C4-2B (cell line): ENCODE measurements at regions not wholly inside any gene's neighbourhood (a gene's known extent, or its start where the extent isn't known, plus 50 kb on each side); places are given as distances from the start of the nearest gene placed in this dataset.
A peak's percentile ranks its signal among the peaks of the same experiment; 100 is the strongest.

Experiments used
- H3K27ac ChIP-seq: fragments of 450-650 bp; 2 replicates; pipeline ENCODE4 v1.5.1; 2017
- ZFX ChIP-seq: fragments of 450-650 bp; IDR thresholded peaks from 2 replicates; pipeline ENCODE4 v1.6.1; 2017
- TF ChIP-seq, protein P1 (sequence below): fragments of 450-650 bp; conservative IDR thresholded peaks from 2 replicates; pipeline ENCODE4 v1.5.1; 2017; ENCODE audit warnings: mild to moderate bottlenecking

DNA sequence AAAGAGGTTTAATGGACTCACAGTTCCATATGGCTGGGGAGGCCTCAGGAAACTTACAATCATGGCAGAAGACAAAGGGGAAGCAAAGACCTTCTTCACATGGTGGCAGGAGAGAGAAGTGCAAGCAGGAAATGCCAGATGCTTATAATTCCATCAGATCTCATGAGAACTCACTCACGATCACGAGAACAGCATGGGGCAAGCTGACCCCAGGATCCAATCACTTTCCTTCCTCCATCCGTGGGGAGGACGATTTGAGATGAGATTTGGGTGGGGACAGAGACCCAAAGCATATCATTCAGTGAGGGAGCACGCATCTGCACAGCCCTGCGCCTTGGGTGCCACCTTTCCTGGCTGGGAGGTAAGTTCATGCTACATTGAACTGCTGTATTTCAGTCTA lies 234.1 kb upstream of the ATP10A start:
- TF ChIP-seq ZFX = no peak
- TF ChIP-seq, protein P1, sequence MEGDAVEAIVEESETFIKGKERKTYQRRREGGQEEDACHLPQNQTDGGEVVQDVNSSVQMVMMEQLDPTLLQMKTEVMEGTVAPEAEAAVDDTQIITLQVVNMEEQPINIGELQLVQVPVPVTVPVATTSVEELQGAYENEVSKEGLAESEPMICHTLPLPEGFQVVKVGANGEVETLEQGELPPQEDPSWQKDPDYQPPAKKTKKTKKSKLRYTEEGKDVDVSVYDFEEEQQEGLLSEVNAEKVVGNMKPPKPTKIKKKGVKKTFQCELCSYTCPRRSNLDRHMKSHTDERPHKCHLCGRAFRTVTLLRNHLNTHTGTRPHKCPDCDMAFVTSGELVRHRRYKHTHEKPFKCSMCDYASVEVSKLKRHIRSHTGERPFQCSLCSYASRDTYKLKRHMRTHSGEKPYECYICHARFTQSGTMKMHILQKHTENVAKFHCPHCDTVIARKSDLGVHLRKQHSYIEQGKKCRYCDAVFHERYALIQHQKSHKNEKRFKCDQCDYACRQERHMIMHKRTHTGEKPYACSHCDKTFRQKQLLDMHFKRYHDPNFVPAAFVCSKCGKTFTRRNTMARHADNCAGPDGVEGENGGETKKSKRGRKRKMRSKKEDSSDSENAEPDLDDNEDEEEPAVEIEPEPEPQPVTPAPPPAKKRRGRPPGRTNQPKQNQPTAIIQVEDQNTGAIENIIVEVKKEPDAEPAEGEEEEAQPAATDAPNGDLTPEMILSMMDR = no peak; the same call in 1 of the 2 replicates
- H3K27ac ChIP-seq = no peak overlapping the region

DNA sequence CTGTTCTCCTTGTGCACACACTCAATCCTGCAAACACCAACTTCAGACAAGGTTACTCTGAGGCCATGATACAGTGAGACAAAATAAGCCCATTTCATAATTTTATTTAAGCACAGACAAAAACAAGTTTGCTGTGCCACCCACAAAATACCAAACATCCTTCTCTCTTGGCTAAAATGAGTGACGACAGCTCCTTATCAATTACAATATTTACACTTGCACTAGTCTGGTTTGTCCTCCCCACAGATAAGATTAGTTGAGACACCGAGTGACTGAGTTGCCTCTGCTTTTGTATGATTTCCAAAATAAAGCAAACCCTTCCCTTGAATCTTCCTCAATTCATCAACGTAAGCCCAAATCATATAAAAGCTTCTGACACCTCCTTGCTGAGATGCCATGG lies 233.5 kb upstream of the ATP10A start:
- no peak overlapping the region for H3K27ac ChIP-seq
- TF ChIP-seq, protein P1 = no peak
- TF ChIP-seq ZFX = no peak

DNA sequence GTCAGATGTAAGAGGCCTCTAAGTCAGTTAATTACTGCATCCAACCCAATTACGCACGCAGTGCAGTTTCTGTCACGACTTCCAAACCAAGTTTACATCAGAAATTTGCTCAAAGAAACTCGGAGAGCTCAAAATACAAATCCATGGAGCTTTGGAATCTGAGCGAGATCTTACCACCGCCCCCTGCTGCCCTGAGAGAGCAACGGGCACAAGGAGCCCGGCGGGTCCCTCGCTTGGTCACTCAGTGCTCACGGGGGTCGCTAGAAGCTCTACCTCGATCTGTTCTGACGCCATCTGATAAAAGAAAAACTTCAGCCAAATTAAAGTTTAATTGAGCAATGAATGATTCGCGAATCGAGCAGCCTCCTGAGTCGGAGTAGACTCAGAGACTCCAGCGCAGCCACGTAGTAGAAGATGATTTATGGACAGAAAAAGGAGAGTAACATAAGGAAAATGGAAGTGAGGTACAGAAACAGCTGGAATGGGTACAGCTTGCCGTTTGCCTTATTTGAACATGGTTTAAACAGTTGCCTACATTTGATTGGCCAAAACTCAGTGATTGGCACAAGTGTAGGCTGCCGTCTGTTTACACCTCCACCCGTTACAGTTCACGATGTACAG lies 232.7 kb upstream of the ATP10A start:
- no peak for TF ChIP-seq ZFX
- TF ChIP-seq, protein P1 = peak; percentile 30
- H3K27ac ChIP-seq = no peak overlapping the region

DNA sequence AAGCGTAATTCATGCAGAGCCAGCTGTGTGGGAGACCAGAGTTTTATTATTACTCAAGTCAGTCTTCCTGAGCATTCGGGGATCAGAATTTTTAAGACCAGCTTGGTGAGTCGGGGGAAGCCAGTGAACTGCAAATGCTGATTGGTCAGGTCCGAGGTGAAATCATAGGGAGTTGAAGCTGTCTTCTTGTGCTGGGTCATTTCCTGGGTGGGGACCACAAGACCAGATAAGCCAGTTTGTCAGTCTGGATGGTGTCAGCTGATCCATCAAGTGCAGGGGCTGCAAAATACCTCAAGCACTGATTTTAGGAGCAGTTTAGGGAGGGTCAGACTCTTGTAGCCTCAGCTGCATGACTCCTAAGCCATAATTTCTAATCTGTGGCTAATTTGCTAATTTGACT lies 228.1 kb upstream of the ATP10A start:
- no peak for TF ChIP-seq ZFX
- TF ChIP-seq, protein P1 = no peak

DNA sequence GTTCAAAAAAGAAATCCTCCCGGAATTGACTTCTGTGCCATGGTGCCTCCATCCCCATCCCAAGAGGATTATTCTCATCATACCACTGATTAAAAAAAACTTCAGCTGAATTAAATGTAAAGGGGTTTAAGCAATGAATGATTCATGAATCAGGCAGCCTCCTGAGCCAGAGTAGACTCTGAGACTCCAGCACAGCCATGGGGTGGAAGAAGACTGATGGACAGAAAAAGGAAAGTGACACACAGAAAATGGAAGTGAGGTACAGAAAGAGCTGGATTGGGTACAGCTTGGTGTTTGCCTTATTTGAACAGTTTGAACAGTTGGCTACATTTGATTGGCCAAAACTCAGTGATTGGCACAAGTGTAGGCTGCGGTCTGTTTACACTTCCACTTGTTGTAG lies 224.8 kb upstream of the ATP10A start:
- TF ChIP-seq, protein P1 = no peak
- no peak for TF ChIP-seq ZFX
- H3K27ac ChIP-seq = no peak overlapping the region

More for the DNA sequence above, 228.1 kb upstream of the ATP10A start:
- no peak overlapping the region for H3K27ac ChIP-seq

DNA sequence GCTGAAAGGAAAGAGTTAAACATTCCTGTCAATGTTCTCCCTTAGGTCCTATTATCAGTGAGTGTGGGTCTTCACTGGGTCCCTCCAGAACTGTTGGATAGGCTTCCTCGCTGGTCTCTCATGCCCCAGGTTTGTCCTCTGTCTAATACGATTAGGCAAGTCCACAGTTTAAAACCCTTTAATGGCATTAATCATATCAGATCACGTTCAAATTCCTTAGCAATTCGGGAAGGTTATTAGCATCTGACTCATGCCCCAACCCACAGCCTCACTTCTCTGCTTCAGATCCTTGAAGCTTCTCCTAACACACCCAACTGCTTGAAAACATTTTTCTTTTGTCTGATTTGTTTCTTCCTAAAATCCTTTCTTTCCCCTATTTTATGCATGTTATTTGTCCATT lies 224.3 kb upstream of the ATP10A start:
- H3K27ac ChIP-seq = no peak overlapping the region
- TF ChIP-seq ZFX = no peak
- TF ChIP-seq, protein P1 = no peak

DNA sequence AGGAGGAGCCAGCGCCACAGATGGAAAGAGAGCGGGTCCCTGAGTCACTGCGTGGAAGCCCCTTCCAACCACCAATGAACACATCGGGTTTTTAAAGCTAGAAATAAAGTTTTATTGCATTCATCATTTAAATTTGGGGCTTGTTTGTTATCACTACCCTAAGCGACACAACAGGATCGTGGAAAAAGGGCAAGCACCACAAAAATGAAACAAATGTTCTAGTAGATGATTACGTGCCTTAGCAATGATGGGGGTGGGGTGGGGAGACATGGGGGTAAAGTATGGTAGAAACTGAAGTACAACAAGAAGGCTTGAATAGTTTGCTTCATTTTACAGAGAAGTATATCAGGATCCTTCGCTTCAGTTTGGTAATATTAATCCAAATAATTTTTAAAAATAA lies 221.6 kb upstream of the ATP10A start:
- no peak overlapping the region for H3K27ac ChIP-seq
- no peak for TF ChIP-seq ZFX
- TF ChIP-seq, protein P1 = no peak
